ENCODE measurements at regions not wholly inside any gene's neighbourhood (a gene's known extent, or its start where the extent isn't known, plus 50 kb on each side); places are given as distances from the start of the nearest gene placed in this dataset.

DNA sequence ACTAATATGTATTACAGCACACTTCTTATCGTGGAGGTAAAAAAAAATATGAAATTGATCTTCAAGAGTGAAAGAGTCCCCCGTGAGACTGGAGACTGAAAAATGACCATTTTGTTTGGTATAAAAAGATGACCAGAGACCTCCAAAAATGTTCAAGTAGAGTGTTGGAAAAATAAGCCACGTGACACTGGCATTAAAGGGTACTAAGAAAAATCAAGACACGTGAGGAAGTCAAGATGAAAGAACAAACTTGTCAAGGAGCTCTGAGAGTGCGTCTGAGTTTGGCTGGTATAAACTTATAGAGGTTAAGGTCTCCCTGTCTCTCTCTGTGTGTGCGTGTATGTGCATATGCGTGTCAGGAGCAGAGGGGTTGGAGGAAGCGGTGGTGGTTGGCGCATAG, 362.7 kb upstream of the COBL start:
- TF ChIP-seq, protein P1, sequence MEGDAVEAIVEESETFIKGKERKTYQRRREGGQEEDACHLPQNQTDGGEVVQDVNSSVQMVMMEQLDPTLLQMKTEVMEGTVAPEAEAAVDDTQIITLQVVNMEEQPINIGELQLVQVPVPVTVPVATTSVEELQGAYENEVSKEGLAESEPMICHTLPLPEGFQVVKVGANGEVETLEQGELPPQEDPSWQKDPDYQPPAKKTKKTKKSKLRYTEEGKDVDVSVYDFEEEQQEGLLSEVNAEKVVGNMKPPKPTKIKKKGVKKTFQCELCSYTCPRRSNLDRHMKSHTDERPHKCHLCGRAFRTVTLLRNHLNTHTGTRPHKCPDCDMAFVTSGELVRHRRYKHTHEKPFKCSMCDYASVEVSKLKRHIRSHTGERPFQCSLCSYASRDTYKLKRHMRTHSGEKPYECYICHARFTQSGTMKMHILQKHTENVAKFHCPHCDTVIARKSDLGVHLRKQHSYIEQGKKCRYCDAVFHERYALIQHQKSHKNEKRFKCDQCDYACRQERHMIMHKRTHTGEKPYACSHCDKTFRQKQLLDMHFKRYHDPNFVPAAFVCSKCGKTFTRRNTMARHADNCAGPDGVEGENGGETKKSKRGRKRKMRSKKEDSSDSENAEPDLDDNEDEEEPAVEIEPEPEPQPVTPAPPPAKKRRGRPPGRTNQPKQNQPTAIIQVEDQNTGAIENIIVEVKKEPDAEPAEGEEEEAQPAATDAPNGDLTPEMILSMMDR (IDR thresholded peaks at IDR 0.05): no peak
- TF ChIP-seq EP300 (IDR thresholded peaks at IDR 0.05): no peak
